IMR-90 (cell line): ENCODE measurements at regions not wholly inside any gene's neighbourhood (a gene's known extent, or its start where the extent isn't known, plus 50 kb on each side); places are given as distances from the start of the nearest gene placed in this dataset.

Source experiments
- ATAC-seq: fragments of 200-7000 bp; cut with Tn5 transposase; 2 replicates; pipeline ENCODE4 v1.9.1; 2020; ENCODE audit warnings: low read depth, mild to moderate bottlenecking, moderate library complexity
- BruUV-seq: library from RNA; stranded (reverse); fragments of 400-500 nt; replicated peaks from 2 replicates; lab custom pipeline; 2021; lab: Mats Ljungman, UMichigan
- CTCF ChIA-PET: fragments of 300-600 bp; formaldehyde crosslinking; extraction: SDS; loops from one replicate; lab custom pipeline; 2021; ENCODE audit warnings: antibody characterized with exemption; lab: Yijun Ruan, JAX
- POLR2A ChIA-PET: fragments of 300-600 bp; sonication (Branson Sonifier 250); formaldehyde crosslinking; loops from one replicate; lab custom pipeline; 2022; ENCODE audit warnings: antibody characterized with exemption; ENCODE audit not compliant: unreplicated experiment; lab: Charles Lee
- DNase-seq: peaks from one replicate; pipeline ENCODE4 v3.0.0; 2013
- H2AFZ ChIP-seq: replicated peaks from 2 replicates; pipeline ENCODE3; 2013; ENCODE audit warnings: low read length, mild to moderate bottlenecking; ENCODE audit not compliant: poor library complexity
- H2AK5ac ChIP-seq: 2 replicates; pipeline ENCODE4 v1.6.1; 2013; ENCODE audit warnings: low read depth, low read length, inconsistent platforms
- H2AK9ac ChIP-seq: replicated peaks from 2 replicates; pipeline ENCODE3; 2013; ENCODE audit warnings: mild to moderate bottlenecking, low read depth, low read length, moderate library complexity; ENCODE audit not compliant: poor library complexity
- H2BK120ac ChIP-seq: 2 replicates; pipeline ENCODE4 v1.6.1; 2013; ENCODE audit warnings: low read depth, low read length, inconsistent platforms
- H2BK15ac ChIP-seq: 3 replicates; pipeline ENCODE4 v1.6.1; 2013; ENCODE audit warnings: low read depth, low read length, inconsistent platforms
- H2BK20ac ChIP-seq: 2 replicates; pipeline ENCODE4 v1.6.1; 2013; ENCODE audit warnings: low read depth, mild to moderate bottlenecking, inconsistent platforms, low read length, moderate library complexity
- H2BK5ac ChIP-seq: 2 replicates; pipeline ENCODE4 v1.6.1; 2013; ENCODE audit warnings: mild to moderate bottlenecking, low read depth, low read length, inconsistent platforms; ENCODE audit not compliant: poor library complexity, severe bottlenecking
- H3K14ac ChIP-seq: replicated peaks from 2 replicates; pipeline ENCODE4 v1.6.1; 2013; ENCODE audit warnings: low read depth, low read length, inconsistent platforms
- H3K18ac ChIP-seq: 2 replicates; pipeline ENCODE4 v1.6.1; 2013; ENCODE audit warnings: low read depth, low read length, control low read depth
- H3K23ac ChIP-seq: 2 replicates; pipeline ENCODE4 v1.6.1; 2013; ENCODE audit warnings: low read depth, low read length, inconsistent platforms
- H3K27ac ChIP-seq: 2 replicates; pipeline ENCODE4 v1.5.1; 2013; ENCODE audit warnings: mild to moderate bottlenecking, control low read depth, low read length; ENCODE audit not compliant: insufficient read depth
- H3K27me3 ChIP-seq: 2 replicates; pipeline ENCODE4 v1.6.1; 2013; ENCODE audit warnings: low read length; ENCODE audit not compliant: control insufficient read depth, insufficient read depth
- H3K36me3 ChIP-seq: 2 replicates; pipeline ENCODE4 v1.6.1; 2013; ENCODE audit warnings: low read length, mixed read lengths; ENCODE audit not compliant: control insufficient read depth, insufficient read depth
- H3K4ac ChIP-seq: 2 replicates; pipeline ENCODE4 v1.6.1; 2013; ENCODE audit warnings: low read depth, low read length, inconsistent platforms
- H3K4me1 ChIP-seq: 2 replicates; pipeline ENCODE4 v1.6.1; 2013; ENCODE audit warnings: low read length, mixed read lengths; ENCODE audit not compliant: control insufficient read depth, insufficient read depth
- H3K4me2 ChIP-seq: 2 replicates; pipeline ENCODE4 v1.6.1; 2013; ENCODE audit warnings: low read depth, mild to moderate bottlenecking, control low read depth, low read length, moderate library complexity
- H3K4me3 ChIP-seq: 2 replicates; pipeline ENCODE4 v1.5.1; 2013; ENCODE audit warnings: low read depth, mild to moderate bottlenecking, control low read depth, low read length, moderate library complexity; ENCODE audit not compliant: insufficient read depth
- H3K56ac ChIP-seq: 2 replicates; pipeline ENCODE4 v1.6.1; 2013; ENCODE audit warnings: low read length, inconsistent platforms; ENCODE audit not compliant: insufficient read depth; ENCODE audit errors: extremely low read depth
- H3K79me1 ChIP-seq, 2 experiments: 2 replicates each; pipeline ENCODE4 v1.6.1; 2013; ENCODE audit warnings: low read length in 2 of 2, inconsistent platforms in 1 of 2, low read depth in 1 of 2
- H3K9ac ChIP-seq: 2 replicates; pipeline ENCODE4 v1.6.1; 2013; ENCODE audit warnings: low read depth, low read length, control low read depth
- H3K9me1 ChIP-seq: 2 replicates; pipeline ENCODE4 v1.6.1; 2013; ENCODE audit warnings: low read length, inconsistent platforms; ENCODE audit not compliant: insufficient read depth
- H3K9me3 ChIP-seq: 2 replicates; pipeline ENCODE4 v1.6.1; 2013; ENCODE audit warnings: low read length; ENCODE audit not compliant: control insufficient read depth, insufficient read depth
- H4K20me1 ChIP-seq: 2 replicates; pipeline ENCODE4 v1.6.1; 2013; ENCODE audit warnings: low read length, inconsistent platforms; ENCODE audit not compliant: insufficient read depth
- H4K5ac ChIP-seq: 2 replicates; pipeline ENCODE4 v1.6.1; 2013; ENCODE audit warnings: mild to moderate bottlenecking, low read depth, low read length, control low read depth
- H4K8ac ChIP-seq, 2 experiments: 2 replicates each; pipeline ENCODE4 v1.6.1; 2013; ENCODE audit warnings: low read depth in 2 of 2, low read length in 2 of 2, control low read depth in 1 of 2, inconsistent platforms in 1 of 2
- H4K91ac ChIP-seq: 2 replicates; pipeline ENCODE4 v1.6.1; 2013; ENCODE audit warnings: low read depth, low read length, inconsistent platforms; ENCODE audit not compliant: insufficient read depth
- BHLHE40 ChIP-seq: fragments of 150-350 bp; IDR thresholded peaks from 2 replicates; pipeline ENCODE4 v1.6.1; 2016; ENCODE audit warnings: mild to moderate bottlenecking, low read depth, low read length
- CEBPB ChIP-seq: IDR thresholded peaks from 2 replicates; pipeline ENCODE4 v1.6.1; 2012; ENCODE audit warnings: low read depth, low read length, improper control_type of control experiment
- CHD1 ChIP-seq: IDR thresholded peaks from 2 replicates; pipeline ENCODE4 v1.6.1; 2012; ENCODE audit warnings: low read depth, low read length, improper control_type of control experiment
- MAZ ChIP-seq: IDR thresholded peaks from 2 replicates; pipeline ENCODE4 v1.6.1; 2012; ENCODE audit warnings: low read depth, mild to moderate bottlenecking, low read length, improper control_type of control experiment, moderate library complexity, borderline replicate concordance
- POLR2A ChIP-seq: IDR thresholded peaks from 2 replicates; pipeline ENCODE4 v1.6.1; 2012; ENCODE audit warnings: mild to moderate bottlenecking, low read depth, low read length
- SMC3 ChIP-seq: fragments of 150-350 bp; IDR thresholded peaks from 2 replicates; pipeline ENCODE4 v1.6.1; 2016; ENCODE audit warnings: low read depth, mild to moderate bottlenecking, antibody characterized with exemption, low read length, moderate library complexity
- WGBS, 2 experiments: methylation state at CpG; one replicate each; pipeline versions ENCODE4 v1.1.5 to v1.1.7; 2013; ENCODE audit warnings: missing lambda C conversion rate in 2 of 2; ENCODE audit not compliant: insufficient read length in 1 of 2; ENCODE audit errors: extremely low coverage in 2 of 2; 5-methylcytosine and 5-hydroxymethylcytosine counted together
- dilution Hi-C: fragments of 300-500 bp; cut with HindIII; formaldehyde crosslinking; loops from one replicate; pipeline ENCODE4 v1.14.3; 2018; ENCODE audit warnings: low sequenced_read_pairs; ENCODE audit not compliant: unreplicated experiment
- in situ Hi-C: fragments of 300-500 bp; cut with MboI; formaldehyde crosslinking; loops from 3 replicates; pipeline ENCODE4 v1.14.3; 2019; ENCODE audit warnings: low sequenced_read_pairs, inconsistent platforms, mixed read lengths
- intact Hi-C: fragments of 100-400 bp; cut with micrococcal nuclease; formaldehyde crosslinking; loops from 2 replicates; pipeline ENCODE4 v1.10.0; 2022
- TF ChIP-seq, protein P1 (sequence below): fragments of 150-350 bp; IDR thresholded peaks from 2 replicates; pipeline ENCODE4 v1.6.1; 2017; ENCODE audit warnings: mild to moderate bottlenecking, antibody characterized with exemption, low read length, low read depth

DNA sequence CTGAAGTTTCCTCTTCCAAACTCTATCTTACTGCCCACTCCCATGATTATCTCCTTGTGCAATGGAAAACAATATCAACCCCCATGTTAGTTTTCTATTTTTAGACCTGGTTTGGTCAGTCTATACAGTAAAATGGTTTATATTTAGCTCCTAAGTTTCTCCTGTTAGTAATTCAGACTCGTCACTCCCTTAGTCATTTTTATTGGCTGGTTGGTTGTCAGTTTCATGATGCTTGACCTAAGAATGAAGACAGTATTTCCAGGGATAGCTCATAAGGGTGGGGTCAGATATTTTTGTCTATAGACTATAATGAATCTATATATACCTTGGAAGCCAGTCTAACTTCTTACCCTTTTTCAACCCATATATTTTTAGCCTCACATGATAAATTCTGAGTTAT is 61.4 kb upstream of the NEUROD1 start:
- no peaks in the 10 kb centered on the region for H4K20me1 ChIP-seq
- intact Hi-C loops (loop anchor here (5.0 kb wide), 1 partner anchor 911 kb away; no protein-coding TSS in a partner anchor), in situ Hi-C loops (no loop called here), dilution Hi-C loops (no loop called here)
- no peak overlapping the region for H3K18ac ChIP-seq
- H3K14ac ChIP-seq: no peak overlapping the region
- no peak overlapping the region for H3K4me3 ChIP-seq
- H4K91ac ChIP-seq: no peak overlapping the region
- H3K36me3 ChIP-seq: no peaks in the 10 kb centered on the region
- H2BK5ac ChIP-seq: no peak overlapping the region
- H2AFZ ChIP-seq: no peak overlapping the region
- no TSS peak for BruUV-seq
- DNase-seq (peak; percentile 75), ATAC-seq (0 out of 2 replicates have a peak, but pooled peaks have one; percentile 17)
- ChIA-PET POLR2A (no interaction called here), CTCF (interaction anchor here (1.2 to 2.0 kb wide), 3 partner anchors 156 to 391 kb away, joined by 3 to 12 read pairs (median 6); no protein-coding TSS in a partner anchor)
- H3K9ac ChIP-seq: no peak overlapping the region
- no peaks in the 10 kb centered on the region for H3K79me1 ChIP-seq
- H4K5ac ChIP-seq: no peak overlapping the region
- TF ChIP-seq SMC3 (no peak), CHD1 (no peak), CEBPB (peak; percentile 37; the same call in 1 of the 2 replicates), BHLHE40 (no peak), MAZ (no peak), POLR2A (no peak)
- TF ChIP-seq, protein P1, sequence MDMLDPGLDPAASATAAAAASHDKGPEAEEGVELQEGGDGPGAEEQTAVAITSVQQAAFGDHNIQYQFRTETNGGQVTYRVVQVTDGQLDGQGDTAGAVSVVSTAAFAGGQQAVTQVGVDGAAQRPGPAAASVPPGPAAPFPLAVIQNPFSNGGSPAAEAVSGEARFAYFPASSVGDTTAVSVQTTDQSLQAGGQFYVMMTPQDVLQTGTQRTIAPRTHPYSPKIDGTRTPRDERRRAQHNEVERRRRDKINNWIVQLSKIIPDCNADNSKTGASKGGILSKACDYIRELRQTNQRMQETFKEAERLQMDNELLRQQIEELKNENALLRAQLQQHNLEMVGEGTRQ: no peak
- H3K9me3 ChIP-seq: no peaks in the 10 kb centered on the region
- no peak overlapping the region for H2BK20ac ChIP-seq
- H2AK5ac ChIP-seq: no peak overlapping the region
- H3K4ac ChIP-seq: no peak overlapping the region
- H3K4me1 ChIP-seq: no peaks in the 10 kb centered on the region; the same call in 1 of the 2 replicates
- H3K27me3 ChIP-seq: no peaks in the 10 kb centered on the region
- H3K9me1 ChIP-seq: no peaks in the 10 kb centered on the region
- H3K4me2 ChIP-seq: no peak overlapping the region
- WGBS, 2 experiments: no CpG with 5 or more reads among the region's 1 CpG
- H3K23ac ChIP-seq: no peak overlapping the region
- no peak overlapping the region for H2BK15ac ChIP-seq
- H2BK120ac ChIP-seq: no peak overlapping the region
- H4K8ac ChIP-seq: no peak overlapping the region
- H2AK9ac ChIP-seq: no peak overlapping the region
- H3K56ac ChIP-seq: no peak overlapping the region
- H3K27ac ChIP-seq: no peak overlapping the region
